ENCODE measurements at regions not wholly inside any gene's neighbourhood (a gene's known extent, or its start where the extent isn't known, plus 50 kb on each side); places are given as distances from the start of the nearest gene placed in this dataset.

DNA sequence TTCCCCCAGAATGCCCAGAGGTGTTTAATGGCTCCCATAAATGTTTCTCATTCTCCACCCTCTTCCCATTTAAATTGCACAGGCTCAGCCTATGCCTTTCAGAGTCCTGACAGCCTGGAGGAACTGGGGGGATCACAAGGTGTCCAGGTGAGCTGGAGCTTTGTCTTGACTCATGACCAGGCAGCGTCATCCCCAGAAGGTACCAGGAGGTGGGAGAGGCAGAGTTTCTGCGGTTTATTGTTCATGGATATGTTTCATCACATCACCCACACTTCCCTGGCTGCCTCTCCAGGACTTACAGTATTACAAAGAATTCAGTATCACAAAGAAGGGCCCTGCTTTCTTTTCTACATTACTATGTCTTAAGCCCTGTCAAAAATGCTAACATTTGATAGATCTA, 103.2 kb upstream of the GALNT18 start:
- intact Hi-C loops (cut with DNase I; ENCODE audit: low total_unique reads): no loop called here
- no peak overlapping the region for H3K4me3 ChIP-seq
- no peaks in the 10 kb centered on the region for H3K36me3 ChIP-seq
- H3K4me1 ChIP-seq: no peaks in the 10 kb centered on the region
- no peak overlapping the region for H3K27ac ChIP-seq
- peaks cover 0 to 22% (median 12%) of the 10 kb centered on the region in 8 donors for H3K9me3 ChIP-seq
- H3K27me3 ChIP-seq (replicated peaks in 1 of 7): peaks cover 0 to 24% (median 0%) of the 10 kb centered on the region in 7 donors
- 76 to 96% (median 84%) methylated on average over 2 of the region's 2 CpGs for WGBS, 5 donors
- DNase-seq: no peak
- TF ChIP-seq CTCF (IDR thresholded peaks at IDR 0.05 in 8 of 11, conservative IDR thresholded peaks at IDR 0.05 in 3 of 11) (no peak), POLR2A (IDR thresholded peaks at IDR 0.05) (no peak), POLR2AphosphoS5 (IDR thresholded peaks at IDR 0.05) (no peak)

DNA sequence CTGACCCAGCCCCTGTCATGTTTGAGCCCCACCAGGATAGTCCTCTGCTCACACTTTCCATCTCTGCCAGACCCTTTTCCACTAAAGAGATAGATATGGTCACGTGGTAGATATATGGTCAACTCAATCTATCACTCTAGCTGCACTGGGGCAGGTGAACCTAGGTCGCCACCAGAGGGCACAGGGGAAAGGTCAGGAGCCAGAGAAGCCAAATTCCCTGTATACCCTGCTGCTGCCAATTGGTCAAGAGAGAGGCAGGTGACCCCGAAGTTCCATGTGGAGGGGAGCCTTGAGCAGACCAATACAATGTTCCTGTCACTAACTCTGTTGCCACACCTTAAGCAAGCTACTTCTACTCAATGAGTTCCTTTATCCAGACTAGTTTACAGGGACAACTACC, 101.1 kb upstream of the GALNT18 start:
- DNase-seq: no peak
- WGBS, 5 donors: 64 to 96% (median 74%) methylated on average over 2 to 3 of the region's 3 CpGs
- no peaks in the 10 kb centered on the region for H3K4me1 ChIP-seq
- H3K27ac ChIP-seq: no peak overlapping the region
- peaks cover 0 to 38% (median 0%) of the 10 kb centered on the region in 7 donors for H3K27me3 ChIP-seq (replicated peaks in 1 of 7)
- intact Hi-C loops (cut with DNase I; ENCODE audit: low total_unique reads): no loop called here
- no peak overlapping the region for H3K4me3 ChIP-seq
- TF ChIP-seq POLR2A (IDR thresholded peaks at IDR 0.05): no peak
- TF ChIP-seq CTCF (IDR thresholded peaks at IDR 0.05 in 8 of 11, conservative IDR thresholded peaks at IDR 0.05 in 3 of 11): no peak
- no peak for TF ChIP-seq POLR2AphosphoS5 (IDR thresholded peaks at IDR 0.05)
- H3K36me3 ChIP-seq: no peaks in the 10 kb centered on the region
- H3K9me3 ChIP-seq: peaks cover 0 to 22% (median 12%) of the 10 kb centered on the region in 8 donors

DNA sequence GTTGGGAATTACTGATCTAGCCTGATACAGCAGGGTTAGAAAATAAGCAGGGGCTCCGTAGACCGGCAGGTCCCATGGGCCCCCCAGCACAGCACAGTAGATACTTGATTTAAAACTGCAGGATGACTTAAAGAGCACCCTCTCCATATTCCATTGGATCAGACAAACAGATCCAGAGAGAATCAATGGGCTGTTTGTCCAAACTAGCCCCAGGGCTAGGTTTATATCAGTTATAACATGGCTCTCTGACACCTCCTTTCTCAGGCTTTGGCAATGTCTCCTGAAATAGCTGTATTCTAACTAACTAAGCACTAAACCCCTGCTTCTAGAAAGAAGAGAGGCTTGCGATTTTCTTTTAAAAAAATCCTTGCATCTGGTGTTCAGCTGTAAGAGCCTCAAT, 100.4 kb upstream of the GALNT18 start:
- Histone ChIP-seq H3K4me3 (no peak overlapping the region), H3K36me3 (no peaks in the 10 kb centered on the region), H3K27me3 (replicated peaks in 1 of 7) (peaks cover 0 to 38% (median 0%) of the 10 kb centered on the region in 7 donors), H3K9me3 (peaks cover 0 to 27% (median 17%) of the 10 kb centered on the region in 8 donors), H3K4me1 (no peaks in the 10 kb centered on the region), H3K27ac (no peak overlapping the region)
- intact Hi-C loops (cut with DNase I; ENCODE audit: low total_unique reads): no loop called here
- TF ChIP-seq CTCF (IDR thresholded peaks at IDR 0.05 in 8 of 11, conservative IDR thresholded peaks at IDR 0.05 in 3 of 11): no peak
- 77 to 95% (median 94%) methylated on average over 3 of the region's 3 CpGs for WGBS, 5 donors
- no peak for DNase-seq

DNA sequence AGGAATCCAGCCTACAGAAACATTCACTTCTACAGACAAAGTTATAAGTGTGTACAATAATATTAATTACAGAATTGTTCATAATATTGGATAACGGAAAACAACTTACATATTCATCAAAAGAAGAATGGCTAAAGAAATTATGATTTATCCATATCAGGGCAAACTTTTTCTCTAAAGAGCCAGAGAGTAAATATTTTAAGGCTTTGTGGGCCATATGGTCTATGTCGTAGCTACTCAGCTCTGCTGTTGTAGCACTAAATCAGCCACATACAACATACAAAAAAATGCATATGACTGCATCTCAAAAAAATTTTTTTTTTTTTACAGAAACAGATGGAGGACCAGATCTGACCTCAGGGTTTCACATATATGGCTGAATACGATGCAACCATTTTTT, 96.7 kb upstream of the GALNT18 start:
- intact Hi-C loops (cut with DNase I; ENCODE audit: low total_unique reads): no loop called here
- peaks cover 0 to 49% (median 38%) of the 10 kb centered on the region in 8 donors for H3K9me3 ChIP-seq
- H3K4me1 ChIP-seq: no peaks in the 10 kb centered on the region
- no peaks in the 10 kb centered on the region for H3K36me3 ChIP-seq
- peaks cover 0 to 28% (median 0%) of the 10 kb centered on the region in 7 donors for H3K27me3 ChIP-seq (replicated peaks in 1 of 7)
- WGBS, 5 donors: 63 to 68% (median 67%) methylated on average over 3 of the region's 3 CpGs
- TF ChIP-seq CTCF (IDR thresholded peaks at IDR 0.05 in 8 of 11, conservative IDR thresholded peaks at IDR 0.05 in 3 of 11): no peak
- TF ChIP-seq POLR2A (IDR thresholded peaks at IDR 0.05): no peak
- TF ChIP-seq POLR2AphosphoS5 (IDR thresholded peaks at IDR 0.05): no peak
- H3K4me3 ChIP-seq: no peak overlapping the region
- no peak for DNase-seq
- no peak overlapping the region for H3K27ac ChIP-seq
